Superior temporal gyrus (tissue), 1 donor: ENCODE measurements at regions not wholly inside any gene's neighbourhood (a gene's known extent, or its start where the extent isn't known, plus 50 kb on each side); places are given as distances from the start of the nearest gene placed in this dataset.

Experiments
- DNase-seq: peaks from one replicate; pipeline ENCODE4 v3.0.0-alpha.2; 2016; ENCODE audit errors: extremely low spot score

DNA sequence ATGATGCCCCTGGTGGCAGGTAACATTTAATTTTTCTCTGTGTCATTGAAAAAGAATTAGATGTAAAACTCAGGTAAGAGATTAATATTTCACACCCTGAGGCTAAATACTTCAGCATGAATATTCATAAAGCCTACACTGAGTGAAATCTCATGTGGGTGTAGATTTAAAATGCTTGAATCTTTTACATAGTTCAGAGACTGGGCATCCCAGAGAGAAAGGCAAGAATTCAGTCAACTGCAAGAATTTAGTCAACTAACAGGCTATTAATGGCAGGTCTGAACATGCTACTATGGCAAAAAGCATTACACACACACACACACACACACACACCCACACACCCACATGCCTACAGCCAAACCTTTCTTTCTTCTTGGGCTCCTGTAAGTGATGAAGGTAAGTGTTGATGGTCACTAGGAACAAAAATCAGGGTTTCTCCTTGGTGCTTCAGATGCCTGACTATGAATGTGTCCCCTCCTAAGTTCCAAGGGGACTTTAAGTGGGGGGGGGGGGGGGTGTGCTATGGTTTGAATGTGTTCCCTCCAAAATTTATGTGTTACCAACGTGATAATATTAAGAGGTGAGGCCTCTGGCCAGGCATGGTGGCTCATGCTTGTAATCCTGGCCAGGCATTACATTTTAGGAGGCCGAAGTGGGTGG, 63.7 kb upstream of the PSMD7 start:
- DNase-seq, result no peak

DNA sequence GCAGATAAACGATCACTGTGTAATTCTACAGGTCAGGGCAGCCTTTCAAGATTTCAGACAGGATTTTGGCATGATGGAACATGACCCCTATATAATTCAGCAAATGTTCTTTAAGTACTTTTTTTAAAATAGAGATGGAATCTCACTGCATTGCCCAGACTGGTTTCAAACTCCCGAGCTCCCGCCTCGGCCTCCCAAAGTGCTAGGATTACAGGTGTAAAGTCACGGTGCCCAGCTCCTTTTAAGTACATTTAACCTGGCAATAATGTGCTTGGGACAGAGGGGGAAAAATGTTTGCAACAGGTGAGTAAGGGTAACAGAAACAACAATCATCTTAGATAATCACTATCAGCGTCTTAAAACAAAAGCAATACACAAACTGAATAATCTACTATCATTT, 66.5 kb upstream of the PSMD7 start:
- no peak for DNase-seq

DNA sequence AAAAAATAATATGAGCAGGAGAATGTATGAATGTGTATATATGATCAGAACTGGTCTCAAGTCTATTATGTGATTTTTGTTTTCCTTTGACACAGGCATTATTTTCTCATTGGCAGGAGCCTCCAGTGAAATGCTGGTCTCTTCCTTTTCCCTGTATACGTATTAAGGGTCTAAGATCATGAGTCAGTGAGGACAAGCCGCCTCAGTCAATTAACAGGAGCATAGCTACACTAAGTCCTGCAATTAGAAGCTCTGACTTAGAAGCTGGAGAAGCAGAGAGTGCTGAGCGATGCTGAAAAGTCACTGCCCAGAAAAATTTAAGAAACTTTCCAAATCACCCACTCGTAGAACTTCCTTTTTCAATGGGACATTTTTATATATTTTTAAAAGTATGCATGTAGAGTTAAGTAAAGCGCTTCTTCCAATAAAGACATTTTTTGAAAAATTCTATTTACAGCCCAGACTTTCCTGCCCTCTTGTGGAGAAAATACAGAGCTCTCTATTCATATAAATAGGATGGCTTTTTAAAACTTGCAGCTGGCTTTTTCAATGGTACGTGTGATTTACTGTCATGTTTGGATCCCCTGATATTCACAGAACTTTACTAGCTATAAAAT, 70.2 kb upstream of the PSMD7 start:
- DNase-seq, result peak; percentile 67

DNA sequence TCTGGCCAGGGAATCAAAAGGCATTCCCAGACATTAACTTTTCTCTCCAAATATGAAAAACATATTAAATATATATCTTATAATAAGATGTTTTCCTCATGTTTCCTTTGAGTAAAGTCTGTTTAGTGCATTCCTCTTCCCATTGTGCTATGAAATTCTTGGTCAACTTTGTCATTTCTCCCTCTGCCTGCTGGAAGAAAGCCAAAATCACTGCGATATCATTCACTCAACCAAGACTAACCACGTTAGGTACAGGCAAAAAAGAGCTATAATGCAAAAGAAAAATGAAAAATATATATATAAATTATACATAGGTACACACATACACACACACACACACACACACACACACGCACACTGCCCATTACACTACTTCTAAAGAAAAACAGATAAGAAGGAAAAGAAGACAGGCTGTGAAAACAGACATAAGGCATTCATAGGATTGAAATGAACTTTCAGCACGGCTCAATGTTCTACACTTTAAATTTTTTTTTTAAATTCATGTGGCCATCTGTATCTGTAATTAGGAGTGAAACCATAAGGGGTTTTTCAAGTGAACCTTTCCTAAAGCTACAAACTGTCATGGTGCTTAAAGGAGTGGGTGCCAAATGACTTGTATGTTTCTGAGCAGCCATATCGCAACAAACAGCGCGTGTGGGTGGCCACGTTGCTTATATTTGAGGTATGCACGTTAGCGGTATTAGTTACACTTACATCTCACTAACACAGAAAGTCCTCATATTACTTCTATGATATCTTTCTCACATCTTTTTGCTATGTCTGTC, 71.6 kb upstream of the PSMD7 start:
- no peak for DNase-seq

DNA sequence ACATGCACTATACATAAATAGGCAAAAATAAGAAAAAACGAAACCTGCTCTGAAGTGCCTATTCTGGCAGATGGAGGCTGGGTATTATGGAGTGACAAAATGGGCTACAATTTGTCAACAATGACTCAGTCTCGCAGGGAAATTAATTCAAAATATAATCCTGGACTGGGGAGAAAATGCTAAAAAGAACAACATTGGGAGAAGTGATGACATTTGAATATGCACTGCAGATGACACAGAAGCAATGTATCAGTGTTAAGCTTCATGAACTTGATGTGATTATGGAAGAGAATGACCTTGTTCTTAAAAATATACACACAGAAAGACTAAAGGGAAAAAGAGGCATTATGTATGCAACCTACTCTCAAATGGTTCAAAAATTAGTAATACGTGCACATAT, 74.8 kb upstream of the PSMD7 start:
- DNase-seq, result no peak

DNA sequence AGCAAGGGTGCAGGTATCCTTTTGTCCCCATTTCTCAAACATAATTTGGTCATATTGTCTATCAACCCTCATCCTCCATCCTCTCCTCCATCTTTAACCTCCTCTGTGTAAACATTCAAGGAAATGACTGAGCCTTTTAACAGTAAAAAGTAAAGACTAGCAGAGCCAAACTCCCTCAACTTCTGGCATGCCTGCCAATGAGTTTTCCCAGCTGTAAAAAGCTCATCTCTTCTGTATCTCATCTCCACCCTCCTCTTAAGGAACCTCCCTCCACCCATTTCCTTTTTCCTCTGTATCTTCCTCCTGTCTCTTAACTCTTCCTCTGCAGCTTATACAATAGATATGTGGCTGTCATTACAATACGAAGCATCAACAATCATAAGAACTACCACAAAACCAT, 76.9 kb upstream of the PSMD7 start:
- DNase-seq, result no peak

DNA sequence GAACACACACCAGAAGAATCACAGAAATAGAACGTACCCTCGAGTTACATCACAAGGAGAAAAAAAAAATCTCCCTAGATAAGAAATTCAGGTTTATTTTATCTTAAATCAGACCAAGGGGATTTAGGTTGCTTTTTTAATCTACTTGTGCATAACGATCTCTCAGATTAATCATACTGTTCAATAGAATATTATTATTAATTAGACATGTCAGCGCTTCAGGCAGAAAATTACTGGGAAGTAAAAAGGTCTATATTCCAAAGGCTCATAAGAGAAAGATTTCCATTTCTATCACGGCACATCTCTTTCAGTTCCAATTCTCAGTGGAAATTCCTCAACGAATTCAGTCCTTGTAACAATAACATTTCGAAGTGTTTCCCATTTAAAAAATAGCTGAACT, 77.7 kb upstream of the PSMD7 start:
- no peak for DNase-seq

DNA sequence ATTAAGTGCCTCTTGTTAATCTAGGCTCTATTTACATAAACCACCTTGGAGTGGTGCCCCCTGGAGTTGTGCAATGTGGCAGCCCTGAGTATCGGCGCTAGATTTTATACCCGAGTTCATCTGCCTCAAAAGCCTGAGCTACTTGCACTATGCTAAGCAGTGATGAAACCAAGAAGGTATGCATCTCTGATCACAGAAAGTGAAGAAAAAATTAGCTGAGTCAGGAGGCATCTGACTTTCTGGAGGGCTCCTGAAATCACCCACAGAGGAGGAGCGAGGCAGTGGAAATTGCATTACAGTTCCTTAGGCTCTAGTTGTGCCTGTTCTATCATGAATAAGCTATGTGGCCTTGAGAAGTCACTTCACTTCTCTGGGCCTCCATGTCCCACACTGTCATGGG, 80.3 kb upstream of the PSMD7 start:
- DNase-seq, result no peak

DNA sequence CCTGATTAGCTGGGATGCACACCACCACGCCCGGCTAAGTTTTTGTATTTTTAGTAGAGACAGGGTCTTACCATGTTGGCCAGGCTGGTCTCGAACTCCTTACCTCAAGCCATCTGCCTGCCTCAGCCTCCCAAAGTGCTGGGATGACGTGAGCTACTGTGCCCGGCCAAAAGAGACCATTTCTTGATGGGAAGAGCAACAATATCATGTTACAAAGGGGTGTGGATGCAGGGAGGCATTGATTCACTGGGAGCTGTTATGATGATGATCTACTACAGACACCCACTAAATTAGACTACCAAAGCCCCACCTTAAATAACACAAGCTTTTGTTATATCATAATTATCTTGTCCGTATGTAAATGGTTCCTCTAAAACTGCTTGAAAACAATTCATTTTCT, 81.4 kb upstream of the PSMD7 start:
- DNase-seq, result no peak

DNA sequence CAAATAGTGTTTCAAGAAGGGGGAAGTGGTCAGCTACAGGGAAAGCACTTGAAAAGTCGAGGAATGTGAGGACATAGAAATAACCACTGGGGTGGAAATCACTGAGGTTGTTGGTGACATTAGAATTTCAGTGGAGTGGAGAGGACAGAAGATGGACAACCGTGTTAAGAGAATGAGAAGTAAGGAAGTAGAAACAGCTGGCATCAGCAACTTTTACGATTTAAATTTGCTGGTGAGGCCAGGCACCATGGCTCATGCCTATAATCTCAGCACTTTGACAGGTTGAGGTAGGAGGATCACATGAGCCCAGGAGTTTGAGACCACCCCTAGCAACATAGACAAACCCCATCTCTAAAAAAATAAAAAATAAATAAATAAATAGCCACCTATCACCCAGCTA, 83.2 kb upstream of the PSMD7 start:
- DNase-seq, result no peak

DNA sequence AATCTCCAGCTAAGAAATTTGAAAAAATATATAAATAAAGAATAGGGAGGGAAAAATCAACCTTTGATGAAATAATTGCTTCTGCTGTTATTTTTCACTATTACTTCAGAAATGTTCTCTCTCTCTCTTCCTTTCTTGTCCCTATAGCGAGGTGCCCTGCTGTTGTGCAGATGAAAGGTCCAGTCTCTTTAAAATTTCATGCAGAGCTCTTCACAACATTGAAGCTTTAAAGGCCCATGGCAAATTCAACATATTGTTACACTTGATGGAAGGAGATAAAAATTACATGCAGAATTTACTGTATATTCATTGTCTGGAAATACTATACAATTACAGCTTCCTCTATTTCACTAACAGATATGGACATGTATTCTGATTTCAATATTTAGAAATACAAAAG, 86.4 kb upstream of the PSMD7 start:
- DNase-seq, result no peak

DNA sequence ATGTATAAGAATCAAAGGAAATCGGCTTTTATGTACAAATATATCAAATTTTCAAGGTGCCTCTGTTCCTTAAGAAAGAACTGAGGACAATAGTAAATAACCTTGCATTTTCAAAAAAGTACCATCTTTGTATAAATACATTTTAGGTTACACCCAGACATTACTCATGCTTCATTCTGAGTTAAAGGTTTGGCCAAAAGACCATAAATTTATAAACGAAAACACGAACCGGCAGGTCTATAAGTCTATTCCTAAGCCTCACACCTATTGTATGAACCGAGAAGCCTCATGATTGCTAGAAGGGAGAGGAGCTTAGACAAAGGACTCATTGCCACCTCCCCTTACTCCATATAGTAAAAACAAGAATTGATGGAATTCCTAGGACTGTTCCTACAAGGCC, 94.6 kb upstream of the PSMD7 start:
- DNase-seq, result no peak

DNA sequence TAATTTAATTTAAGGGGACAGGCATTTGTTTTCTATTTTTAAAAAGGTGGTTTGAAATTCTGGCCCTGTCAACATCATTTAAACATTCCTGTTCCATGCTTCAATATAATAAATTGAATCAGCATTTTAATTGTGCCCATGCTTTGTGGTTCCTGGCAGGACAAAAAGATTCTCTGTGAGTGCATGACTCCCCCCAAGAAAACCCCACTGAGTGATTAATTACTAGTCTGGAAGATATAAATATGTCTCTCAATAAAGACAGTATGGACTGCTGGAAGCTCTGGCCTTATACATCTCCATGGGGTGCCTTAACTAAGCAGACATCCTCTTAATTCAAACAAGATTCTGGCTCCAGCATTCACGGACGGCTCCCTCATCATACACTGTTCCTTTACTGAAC, 95.0 kb upstream of the PSMD7 start:
- no peak for DNase-seq

DNA sequence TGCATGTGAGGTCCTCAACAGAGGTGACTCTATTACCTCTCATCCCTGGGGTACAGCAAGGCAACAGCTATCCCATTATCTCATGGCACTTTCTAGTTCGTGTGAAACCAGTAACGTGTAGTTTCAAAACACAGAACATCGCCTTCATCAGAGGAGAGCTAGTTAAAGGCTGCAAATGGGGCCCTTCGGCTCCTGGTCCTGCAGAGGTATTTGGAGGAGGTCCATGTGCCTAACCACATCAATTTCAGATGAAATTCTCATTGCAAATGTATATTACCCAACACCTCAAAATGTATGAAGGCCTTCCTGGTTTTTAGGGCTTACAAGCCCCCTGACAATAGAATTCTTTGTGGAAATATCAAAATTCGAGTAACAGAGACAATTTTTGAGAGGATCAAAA, 95.7 kb upstream of the PSMD7 start:
- no peak for DNase-seq

DNA sequence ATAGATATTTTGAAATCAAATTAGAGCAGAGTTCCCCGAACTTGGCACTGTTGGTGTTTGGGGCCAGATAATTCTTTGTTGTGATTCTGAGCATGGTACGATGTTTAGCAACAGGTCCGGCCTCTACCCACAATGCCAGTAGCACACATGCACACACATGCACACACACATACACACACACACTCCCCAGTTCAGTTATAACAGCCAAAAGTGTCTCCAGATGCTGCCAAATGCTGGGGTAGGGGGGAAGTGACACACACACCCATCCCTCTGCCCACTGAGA, 96.8 kb upstream of the PSMD7 start:
- no peak for DNase-seq

DNA sequence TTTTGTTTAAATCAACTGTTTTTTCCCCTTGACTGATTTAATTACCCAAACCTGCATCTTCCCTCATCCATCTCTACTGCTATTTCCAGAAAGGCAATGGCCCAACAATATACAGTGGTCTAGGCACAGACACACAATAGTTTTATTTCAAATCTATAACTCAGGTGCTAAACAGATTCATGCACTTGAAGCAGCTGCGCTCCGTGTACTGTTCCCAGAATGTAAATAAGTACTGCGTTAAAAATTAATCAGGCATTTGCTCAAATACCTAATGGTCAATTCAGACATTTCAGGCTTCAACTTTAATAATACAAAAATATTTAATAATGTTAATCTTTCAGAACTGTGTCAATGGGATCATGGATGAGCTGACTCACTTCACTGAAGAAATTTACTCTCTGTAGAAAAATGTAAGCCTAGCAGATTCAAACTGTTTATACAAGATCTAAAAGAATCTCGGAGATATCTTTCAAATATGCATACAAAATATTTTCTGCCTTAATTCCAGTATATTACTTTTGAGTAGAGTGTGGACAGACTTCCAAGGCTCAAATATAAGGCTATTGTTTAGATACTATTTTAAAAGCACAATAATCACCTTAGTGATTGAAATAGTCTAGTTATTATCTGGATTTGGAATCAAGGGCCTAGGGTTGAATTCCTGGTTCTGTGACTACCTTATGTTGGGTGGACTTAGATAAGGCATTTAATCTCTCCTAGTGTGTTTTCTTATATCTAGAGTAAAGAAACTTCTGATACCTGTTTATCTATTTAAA, 97.4 kb upstream of the PSMD7 start:
- DNase-seq, result no peak

DNA sequence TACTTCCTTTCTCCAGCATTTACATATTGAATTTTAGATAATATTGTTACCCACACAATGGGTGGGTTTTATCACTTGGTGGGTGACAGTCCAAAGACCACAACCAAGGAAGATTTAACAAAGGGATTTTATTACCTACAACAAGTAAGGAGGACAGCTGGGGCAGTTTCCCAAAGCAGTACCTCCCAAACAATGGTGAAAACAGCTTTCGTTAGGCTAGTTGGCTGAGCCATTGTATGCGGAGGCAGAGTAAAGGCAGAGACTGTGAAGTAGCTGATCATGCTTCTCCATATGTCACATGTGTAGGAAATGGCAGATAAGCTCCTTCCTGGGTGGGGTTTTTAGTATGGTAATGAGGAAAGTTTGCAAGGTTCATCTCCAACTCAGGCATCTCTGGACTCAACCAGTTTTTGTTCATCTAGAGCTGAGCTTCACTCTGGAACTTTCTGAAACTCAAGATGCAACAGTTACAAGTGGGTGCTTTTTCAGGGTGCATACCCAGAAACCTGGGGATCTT, 104.3 kb upstream of the PSMD7 start:
- no peak for DNase-seq

DNA sequence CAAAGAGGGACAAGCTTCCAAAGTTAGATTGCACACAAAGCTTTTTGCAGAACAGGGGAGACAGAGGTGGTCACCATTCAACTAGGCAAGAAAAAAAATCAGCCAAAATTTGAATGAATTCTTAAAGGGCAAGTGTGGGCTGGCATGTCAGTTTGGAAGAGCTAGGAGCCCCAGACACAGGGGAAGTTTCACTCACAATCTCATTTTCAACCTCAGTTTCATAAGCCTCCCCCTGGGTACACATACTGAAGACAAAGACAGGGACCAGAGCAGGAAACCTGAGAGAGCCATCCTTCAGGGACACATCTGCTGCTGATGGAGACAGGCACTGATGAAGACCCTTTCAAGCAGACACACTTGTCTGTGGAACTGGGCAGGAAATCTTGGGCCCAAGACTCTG, 106.3 kb upstream of the PSMD7 start:
- no peak for DNase-seq

DNA sequence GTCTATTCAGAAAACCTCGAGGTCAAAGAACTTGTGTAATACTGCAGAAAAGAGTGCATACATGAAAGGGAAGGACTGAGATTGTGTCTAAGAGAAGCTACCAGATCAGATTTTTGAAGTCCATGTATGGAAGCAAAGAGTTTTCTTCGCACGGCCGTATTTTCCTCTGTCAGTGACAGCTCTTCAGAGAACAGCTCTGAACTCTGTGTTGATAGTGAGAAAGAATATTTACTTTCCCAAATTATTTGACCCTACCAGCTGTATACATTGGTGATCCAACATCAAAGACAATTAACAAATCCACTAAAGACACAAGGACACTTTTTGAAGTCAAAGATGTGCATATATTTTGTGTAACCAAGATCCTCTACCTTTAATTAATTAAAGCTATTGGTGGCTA, 107.8 kb upstream of the PSMD7 start:
- no peak for DNase-seq

DNA sequence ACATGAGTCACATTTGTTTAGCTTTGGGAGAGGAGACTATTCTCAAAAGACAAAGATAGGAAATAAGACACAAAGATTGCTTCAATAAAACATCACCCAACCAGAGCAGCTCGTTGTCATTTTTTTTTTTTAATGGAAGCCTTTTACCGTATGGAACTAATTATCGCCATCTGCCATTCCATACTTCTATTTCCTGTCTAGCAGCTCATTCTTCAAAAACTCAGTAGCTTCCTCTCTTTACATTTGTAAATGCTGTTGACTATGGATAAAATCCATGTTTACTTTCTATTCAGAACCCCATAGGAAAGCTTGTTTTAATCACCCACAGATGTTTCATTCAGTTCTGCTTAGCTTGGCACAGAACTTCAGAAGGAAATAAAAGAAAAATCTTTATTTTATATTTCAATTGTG, 110.0 kb upstream of the PSMD7 start:
- no peak for DNase-seq

DNA sequence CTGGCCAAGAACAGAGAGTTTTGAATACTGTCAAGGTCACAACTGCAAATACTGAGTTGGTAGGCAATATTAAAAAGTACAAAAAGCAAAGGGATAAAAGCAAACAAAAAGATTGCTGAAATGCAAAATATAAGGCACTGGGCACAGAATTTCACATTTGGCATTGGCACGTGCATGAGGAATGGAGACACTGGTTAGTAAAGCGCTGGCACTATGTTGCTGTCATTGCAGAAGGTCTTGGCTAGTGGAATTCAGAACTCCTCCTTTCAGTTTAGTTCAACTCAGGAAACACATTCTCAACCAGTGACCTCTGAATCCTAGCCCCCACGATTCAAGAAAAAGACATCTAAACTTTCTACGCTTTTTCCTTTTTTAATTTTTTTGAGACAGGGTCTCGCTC, 111.8 kb upstream of the PSMD7 start:
- no peak for DNase-seq

DNA sequence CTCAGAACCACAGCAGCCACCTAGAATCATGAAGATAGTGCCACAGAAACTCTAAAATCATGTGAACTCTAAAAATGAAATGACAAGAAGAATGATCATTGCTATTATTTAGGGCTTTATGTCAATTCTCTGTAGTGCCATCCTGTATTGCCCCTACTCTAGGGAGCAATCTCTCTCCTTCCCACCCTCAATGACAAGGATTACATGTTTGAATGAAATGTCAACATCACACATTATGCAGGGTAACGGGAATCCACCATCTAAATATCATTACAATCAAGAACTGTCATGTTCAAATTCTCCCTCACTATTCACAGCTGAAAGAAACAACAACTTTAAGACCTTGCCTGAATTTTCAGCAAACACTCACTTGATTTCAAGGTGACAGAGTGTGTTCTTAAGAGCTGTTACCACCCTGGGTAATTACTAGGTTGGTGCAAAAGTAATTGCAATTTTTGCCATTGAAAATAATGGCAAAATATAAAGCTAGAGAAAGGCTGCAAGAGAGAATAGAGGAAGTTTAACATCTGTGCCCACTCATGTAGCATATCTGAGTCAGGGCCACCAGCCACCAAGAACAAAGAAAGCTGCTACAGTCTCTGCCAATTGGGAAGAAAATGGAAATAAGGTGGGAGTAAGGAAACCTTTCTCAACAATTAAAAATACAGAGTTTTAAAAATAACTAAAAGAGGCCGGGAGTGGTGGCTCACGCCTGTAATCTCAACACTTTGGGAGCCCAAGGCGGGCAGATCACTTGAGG, 112.8 kb upstream of the PSMD7 start:
- DNase-seq, result no peak
